Naive B cell (primary cell): ENCODE measurements at regions not wholly inside any gene's neighbourhood (a gene's known extent, or its start where the extent isn't known, plus 50 kb on each side); places are given as distances from the start of the nearest gene placed in this dataset.

Experiments
- ATAC-seq, 2 donors: fragments of 150-1000 bp; cut with Tn5 transposase; 2 replicates each; pipeline ENCODE4 v1.10.0; 2021; ENCODE audit warnings: low read depth in 2 of 2, mild to moderate bottlenecking in 2 of 2, moderate library complexity in 2 of 2
- DNase-seq: peaks from one replicate; pipeline ENCODE4 v3.0.0; 2022
- H3K27ac Mint-ChIP-seq, 6 donors: one replicate each; pipeline ENCODE4 v1.8.0; 2020 to 2022; ENCODE audit warnings: mild to moderate bottlenecking in 6 of 6, mixed read lengths in 6 of 6, moderate library complexity in 5 of 6, inconsistent platforms in 2 of 6
- H3K27me3 Mint-ChIP-seq, 3 donors: one replicate each; pipeline ENCODE4 v1.8.0; 2021 to 2022; ENCODE audit warnings: mixed read lengths in 3 of 3, mild to moderate bottlenecking in 1 of 3
- H3K36me3 Mint-ChIP-seq, 2 donors: one replicate each; pipeline ENCODE4 v1.8.0; 2020 to 2022; ENCODE audit warnings: mixed read lengths in 2 of 2, inconsistent platforms in 1 of 2, mild to moderate bottlenecking in 1 of 2
- H3K4me1 Mint-ChIP-seq, 3 donors: one replicate each; pipeline ENCODE4 v1.8.0; 2020 to 2022; ENCODE audit warnings: mixed read lengths in 3 of 3, inconsistent platforms in 1 of 3, mild to moderate bottlenecking in 1 of 3, moderate library complexity in 1 of 3
- H3K4me3 Mint-ChIP-seq, 8 donors: one replicate each; pipeline ENCODE4 v1.8.0; 2020 to 2022; ENCODE audit warnings: mild to moderate bottlenecking in 8 of 8, mixed read lengths in 8 of 8, moderate library complexity in 8 of 8, inconsistent platforms in 2 of 8
- H3K9me3 Mint-ChIP-seq, 7 donors: one replicate each; pipeline ENCODE4 v1.8.0; 2020 to 2022; ENCODE audit warnings: mixed read lengths in 7 of 7, mild to moderate bottlenecking in 5 of 7, inconsistent platforms in 2 of 7, moderate library complexity in 1 of 7

- no peak overlapping the region for H3K27ac Mint-ChIP-seq
- H3K9me3 Mint-ChIP-seq, result peaks cover 0 to 2% (median 0%) of the 10 kb centered on the region in 7 donors
- no peak overlapping the region for H3K4me3 Mint-ChIP-seq
- no peaks in the 10 kb centered on the region for H3K36me3 Mint-ChIP-seq
- peaks cover 0 to 6% (median 0%) of the 10 kb centered on the region in 3 donors for H3K27me3 Mint-ChIP-seq
- no peak for DNase-seq
- ATAC-seq, result peak in 1 of 2 donors; percentile 21
- peaks cover 10 to 22% (median 15%) of the 10 kb centered on the region in 3 donors for H3K4me1 Mint-ChIP-seq
Observed at GRCh38 chr5:125140855-125141254, 394.4 kb upstream of the ZNF608 start.

- no peak for ATAC-seq
- Mint-ChIP-seq H3K4me3 (no peak overlapping the region), H3K4me1 (peaks cover 10 to 22% (median 15%) of the 10 kb centered on the region in 3 donors), H3K27ac (no peak overlapping the region), H3K27me3 (peaks cover 0 to 6% (median 0%) of the 10 kb centered on the region in 3 donors), H3K36me3 (no peaks in the 10 kb centered on the region), H3K9me3 (peaks cover 0 to 2% (median 0%) of the 10 kb centered on the region in 7 donors)
- no peak for DNase-seq
Observed at GRCh38 chr5:125142458-125142857, 396.0 kb upstream of the ZNF608 start.

GRCh38 chr5:125143011-125143410 lies 396.6 kb upstream of the ZNF608 start:
- no peak overlapping the region for H3K27ac Mint-ChIP-seq
- peaks cover 10 to 22% (median 15%) of the 10 kb centered on the region in 3 donors for H3K4me1 Mint-ChIP-seq
- peaks cover 0 to 6% (median 0%) of the 10 kb centered on the region in 3 donors for H3K27me3 Mint-ChIP-seq
- DNase-seq (no peak), ATAC-seq (no peak)
- no peaks in the 10 kb centered on the region for H3K36me3 Mint-ChIP-seq
- peaks cover 0 to 2% (median 0%) of the 10 kb centered on the region in 7 donors for H3K9me3 Mint-ChIP-seq
- no peak overlapping the region for H3K4me3 Mint-ChIP-seq

GRCh38 chr5:125148076-125148475 lies 401.6 kb upstream of the ZNF608 start:
- H3K27me3 Mint-ChIP-seq, result no peaks in the 10 kb centered on the region
- H3K27ac Mint-ChIP-seq, result no peak overlapping the region
- no peaks in the 10 kb centered on the region for H3K9me3 Mint-ChIP-seq
- H3K4me3 Mint-ChIP-seq, result no peak overlapping the region
- DNase-seq (no peak), ATAC-seq (no peak)
- H3K4me1 Mint-ChIP-seq, result peaks cover 7 to 27% (median 10%) of the 10 kb centered on the region in 3 donors
- H3K36me3 Mint-ChIP-seq, result no peaks in the 10 kb centered on the region

- H3K27ac Mint-ChIP-seq, result no peak overlapping the region
- DNase-seq (no peak), ATAC-seq (no peak)
- H3K27me3 Mint-ChIP-seq, result no peaks in the 10 kb centered on the region
- H3K4me1 Mint-ChIP-seq, result peaks cover 12 to 27% (median 14%) of the 10 kb centered on the region in 3 donors
- H3K36me3 Mint-ChIP-seq, result no peaks in the 10 kb centered on the region
- no peaks in the 10 kb centered on the region for H3K9me3 Mint-ChIP-seq
- no peak overlapping the region for H3K4me3 Mint-ChIP-seq
Observed at GRCh38 chr5:125148706-125149105, 402.3 kb upstream of the ZNF608 start.

- Mint-ChIP-seq H3K4me3 (peak overlapping the region in 1 of 8 donors; percentile 14), H3K4me1 (peaks cover 9 to 23% (median 11%) of the 10 kb centered on the region in 3 donors), H3K36me3 (no peaks in the 10 kb centered on the region), H3K27me3 (no peaks in the 10 kb centered on the region), H3K9me3 (no peaks in the 10 kb centered on the region), H3K27ac (no peak overlapping the region)
- no peak for ATAC-seq
- no peak for DNase-seq
Observed at GRCh38 chr5:125149110-125149509, 402.7 kb upstream of the ZNF608 start.

- Mint-ChIP-seq H3K4me3 (no peak overlapping the region), H3K9me3 (no peaks in the 10 kb centered on the region), H3K27ac (no peak overlapping the region), H3K4me1 (peaks cover 9 to 21% (median 10%) of the 10 kb centered on the region in 3 donors), H3K36me3 (no peaks in the 10 kb centered on the region), H3K27me3 (no peaks in the 10 kb centered on the region)
- DNase-seq, result no peak
- no peak for ATAC-seq
Observed at GRCh38 chr5:125149527-125149926, 403.1 kb upstream of the ZNF608 start.

- Mint-ChIP-seq H3K27ac (peak overlapping the region in 1 of 6 donors; percentile 63), H3K27me3 (no peaks in the 10 kb centered on the region), H3K4me1 (peaks cover 9 to 21% (median 10%) of the 10 kb centered on the region in 3 donors), H3K9me3 (peaks cover 0 to 5% (median 0%) of the 10 kb centered on the region in 7 donors), H3K36me3 (no peaks in the 10 kb centered on the region), H3K4me3 (no peak overlapping the region)
- DNase-seq, result no peak
- ATAC-seq, result no peak
Observed at GRCh38 chr5:125150041-125150669, 403.7 kb upstream of the ZNF608 start.

- H3K27ac Mint-ChIP-seq, result no peak overlapping the region
- H3K36me3 Mint-ChIP-seq, result no peaks in the 10 kb centered on the region
- no peak overlapping the region for H3K4me3 Mint-ChIP-seq
- H3K4me1 Mint-ChIP-seq, result peaks cover 9 to 21% (median 10%) of the 10 kb centered on the region in 3 donors
- ATAC-seq (no peak), DNase-seq (no peak)
- peaks cover 0 to 6% (median 0%) of the 10 kb centered on the region in 7 donors for H3K9me3 Mint-ChIP-seq
- H3K27me3 Mint-ChIP-seq, result no peaks in the 10 kb centered on the region
Observed at GRCh38 chr5:125151150-125151900, 404.9 kb upstream of the ZNF608 start.

GRCh38 chr5:125152044-125152443 lies 405.6 kb upstream of the ZNF608 start:
- Mint-ChIP-seq H3K9me3 (peaks cover 0 to 6% (median 0%) of the 10 kb centered on the region in 7 donors), H3K27ac (no peak overlapping the region), H3K4me1 (peaks cover 9 to 21% (median 10%) of the 10 kb centered on the region in 3 donors), H3K4me3 (peak overlapping the region in 1 of 8 donors; percentile 41), H3K27me3 (no peaks in the 10 kb centered on the region), H3K36me3 (no peaks in the 10 kb centered on the region)
- ATAC-seq (no peak), DNase-seq (no peak)

- ATAC-seq (no peak), DNase-seq (no peak)
- H3K4me1 Mint-ChIP-seq, result peaks cover 9 to 21% (median 10%) of the 10 kb centered on the region in 3 donors
- no peak overlapping the region for H3K4me3 Mint-ChIP-seq
- no peaks in the 10 kb centered on the region for H3K36me3 Mint-ChIP-seq
- peaks cover 0 to 6% (median 0%) of the 10 kb centered on the region in 7 donors for H3K9me3 Mint-ChIP-seq
- peaks cover 0 to 2% (median 0%) of the 10 kb centered on the region in 3 donors for H3K27me3 Mint-ChIP-seq
- H3K27ac Mint-ChIP-seq, result peak overlapping the region in 1 of 6 donors; percentile 33
Observed at GRCh38 chr5:125152461-125153189, 406.2 kb upstream of the ZNF608 start.

- no peaks in the 10 kb centered on the region for H3K36me3 Mint-ChIP-seq
- peaks cover 0 to 6% (median 0%) of the 10 kb centered on the region in 7 donors for H3K9me3 Mint-ChIP-seq
- H3K4me3 Mint-ChIP-seq, result no peak overlapping the region
- no peak for DNase-seq
- no peak overlapping the region for H3K27ac Mint-ChIP-seq
- peaks cover 0 to 3% (median 0%) of the 10 kb centered on the region in 3 donors for H3K27me3 Mint-ChIP-seq
- peak in 1 of 2 donors; percentile 20 for ATAC-seq
- H3K4me1 Mint-ChIP-seq, result peaks cover 9 to 21% (median 10%) of the 10 kb centered on the region in 3 donors
Observed at GRCh38 chr5:125153231-125153630, 406.8 kb upstream of the ZNF608 start.

GRCh38 chr5:125154301-125155110 lies 408.1 kb upstream of the ZNF608 start:
- Mint-ChIP-seq H3K36me3 (no peaks in the 10 kb centered on the region), H3K9me3 (peaks cover 0 to 6% (median 0%) of the 10 kb centered on the region in 7 donors), H3K4me1 (peaks cover 9 to 21% (median 10%) of the 10 kb centered on the region in 3 donors), H3K27me3 (peaks cover 0 to 3% (median 0%) of the 10 kb centered on the region in 3 donors), H3K27ac (no peak overlapping the region), H3K4me3 (no peak overlapping the region)
- ATAC-seq (no peak), DNase-seq (no peak)
